ENCODE measurements at regions not wholly inside any gene's neighbourhood (a gene's known extent, or its start where the extent isn't known, plus 50 kb on each side); places are given as distances from the start of the nearest gene placed in this dataset.

DNA sequence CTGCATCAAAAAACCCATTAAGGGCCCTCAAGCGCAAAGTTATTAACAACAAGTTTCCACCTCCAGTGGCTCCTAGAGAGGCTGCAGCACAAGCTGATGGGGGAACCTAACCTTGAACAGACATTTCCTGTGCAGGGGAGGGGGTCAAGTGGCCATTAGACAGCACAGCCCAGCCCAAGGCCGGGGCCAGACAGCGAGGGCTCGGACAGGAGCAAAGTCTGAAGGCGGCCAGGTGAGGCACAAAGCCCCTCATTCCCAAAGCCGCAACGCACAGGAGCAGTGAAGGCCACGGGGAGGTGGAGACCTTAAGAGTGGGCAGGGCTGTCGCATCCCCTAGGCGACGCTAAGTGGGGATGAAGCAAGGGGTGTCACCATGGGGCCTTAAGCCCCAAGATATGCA, 73.2 kb upstream of the ZNF746 start:
- H3K4me3 ChIP-seq (replicated peaks; ENCODE audit: low read depth, low read length): no peak overlapping the region
- TF ChIP-seq, protein P1, sequence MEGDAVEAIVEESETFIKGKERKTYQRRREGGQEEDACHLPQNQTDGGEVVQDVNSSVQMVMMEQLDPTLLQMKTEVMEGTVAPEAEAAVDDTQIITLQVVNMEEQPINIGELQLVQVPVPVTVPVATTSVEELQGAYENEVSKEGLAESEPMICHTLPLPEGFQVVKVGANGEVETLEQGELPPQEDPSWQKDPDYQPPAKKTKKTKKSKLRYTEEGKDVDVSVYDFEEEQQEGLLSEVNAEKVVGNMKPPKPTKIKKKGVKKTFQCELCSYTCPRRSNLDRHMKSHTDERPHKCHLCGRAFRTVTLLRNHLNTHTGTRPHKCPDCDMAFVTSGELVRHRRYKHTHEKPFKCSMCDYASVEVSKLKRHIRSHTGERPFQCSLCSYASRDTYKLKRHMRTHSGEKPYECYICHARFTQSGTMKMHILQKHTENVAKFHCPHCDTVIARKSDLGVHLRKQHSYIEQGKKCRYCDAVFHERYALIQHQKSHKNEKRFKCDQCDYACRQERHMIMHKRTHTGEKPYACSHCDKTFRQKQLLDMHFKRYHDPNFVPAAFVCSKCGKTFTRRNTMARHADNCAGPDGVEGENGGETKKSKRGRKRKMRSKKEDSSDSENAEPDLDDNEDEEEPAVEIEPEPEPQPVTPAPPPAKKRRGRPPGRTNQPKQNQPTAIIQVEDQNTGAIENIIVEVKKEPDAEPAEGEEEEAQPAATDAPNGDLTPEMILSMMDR (IDR thresholded peaks at IDR 0.05; ENCODE audit: low read length, missing control alignments): no peak
- DNase-seq (ENCODE audit: low read depth): no peak

DNA sequence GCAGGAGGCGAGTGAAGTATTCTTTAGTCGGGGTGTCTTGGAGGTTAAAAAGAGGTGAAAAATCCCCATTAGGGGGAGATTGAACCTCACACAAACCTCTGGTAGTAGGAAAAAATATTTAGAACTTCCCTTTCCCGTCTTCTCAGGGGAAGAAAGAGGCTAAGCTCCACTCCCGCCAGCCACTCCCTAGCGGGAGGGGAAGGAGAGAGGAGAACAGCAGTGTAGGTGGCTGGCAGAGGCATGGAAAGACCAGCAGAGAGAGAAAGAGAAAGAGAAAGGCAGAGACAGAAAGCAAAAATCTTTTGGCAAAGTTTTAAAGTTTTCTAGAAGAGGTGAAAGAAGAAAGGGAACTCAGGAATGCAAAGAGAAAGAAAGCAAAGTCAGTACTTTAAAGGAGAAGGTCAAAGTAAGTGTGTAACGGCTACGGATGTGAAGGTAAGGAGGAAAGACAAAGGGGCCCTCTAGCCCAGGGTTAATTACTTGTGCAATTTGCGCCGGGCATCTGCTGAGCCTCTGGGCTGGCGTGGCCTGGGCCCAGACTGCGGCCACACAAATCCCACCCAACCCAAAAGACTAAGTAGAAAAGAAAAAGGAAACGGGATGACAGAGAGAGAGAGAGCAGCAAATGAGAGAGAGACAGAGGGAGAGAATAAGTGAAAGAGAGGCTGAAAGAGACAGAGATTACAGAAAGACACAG, 72.3 kb upstream of the ZNF746 start:
- no peak for DNase-seq (ENCODE audit: low read depth)
- TF ChIP-seq, protein P1 (IDR thresholded peaks at IDR 0.05; ENCODE audit: low read length, missing control alignments): no peak
- no peak overlapping the region for H3K4me3 ChIP-seq (replicated peaks; ENCODE audit: low read depth, low read length)

DNA sequence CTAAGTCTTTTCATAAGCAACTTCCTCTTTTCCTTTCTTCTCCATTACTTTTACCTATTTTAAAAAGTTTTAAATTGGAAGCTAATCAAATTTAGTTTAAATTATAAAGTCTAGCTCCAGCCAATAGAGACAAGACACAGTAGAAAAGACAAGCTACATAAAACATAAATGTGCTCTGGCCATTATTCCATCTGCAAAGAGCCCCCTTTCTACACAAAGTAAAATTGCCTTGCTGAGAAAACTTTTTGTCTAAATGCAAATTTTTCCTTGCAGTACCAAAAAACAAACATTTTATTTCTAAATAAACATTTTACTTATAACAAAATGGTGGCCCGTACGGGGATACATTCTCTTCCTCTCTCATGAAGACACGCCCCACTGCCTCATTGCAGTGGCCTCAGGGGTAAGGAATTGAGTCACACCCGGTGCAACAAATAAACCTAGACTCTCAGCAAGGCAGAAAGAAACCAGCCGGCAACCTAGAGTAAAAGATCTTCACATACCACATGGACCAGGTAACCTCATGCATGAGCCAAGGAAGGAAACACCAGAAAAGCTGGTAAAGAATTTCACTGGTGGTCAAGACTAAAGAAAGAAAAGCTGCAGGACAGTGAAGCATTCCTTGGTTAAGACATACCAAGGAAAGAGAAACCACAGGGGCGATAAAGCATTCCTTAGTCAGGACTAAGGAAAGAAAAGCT, 71.6 kb upstream of the ZNF746 start:
- TF ChIP-seq, protein P1 (IDR thresholded peaks at IDR 0.05; ENCODE audit: low read length, missing control alignments): no peak
- H3K4me3 ChIP-seq (replicated peaks; ENCODE audit: low read depth, low read length): no peak overlapping the region
- DNase-seq (ENCODE audit: low read depth): no peak

DNA sequence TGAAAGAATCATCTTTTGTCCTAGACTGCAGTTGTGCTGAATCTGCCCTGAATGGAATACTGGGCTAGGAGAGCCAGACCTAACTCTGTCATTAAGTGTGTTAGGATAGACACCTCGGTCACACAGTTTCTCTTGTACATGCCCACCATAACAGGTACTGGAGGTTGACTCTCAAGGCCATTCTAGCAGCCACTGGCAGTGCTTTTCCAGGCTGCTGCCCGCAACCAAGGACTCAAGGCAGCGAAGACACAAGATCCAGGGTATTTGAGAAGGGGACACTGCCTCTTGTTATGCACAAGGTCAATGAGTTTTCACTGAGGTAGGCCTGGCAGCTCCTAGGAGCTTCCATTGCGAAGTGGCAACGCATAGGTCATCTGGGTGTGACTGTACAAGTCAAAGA, 70.6 kb upstream of the ZNF746 start:
- TF ChIP-seq, protein P1 (IDR thresholded peaks at IDR 0.05; ENCODE audit: low read length, missing control alignments): no peak

DNA sequence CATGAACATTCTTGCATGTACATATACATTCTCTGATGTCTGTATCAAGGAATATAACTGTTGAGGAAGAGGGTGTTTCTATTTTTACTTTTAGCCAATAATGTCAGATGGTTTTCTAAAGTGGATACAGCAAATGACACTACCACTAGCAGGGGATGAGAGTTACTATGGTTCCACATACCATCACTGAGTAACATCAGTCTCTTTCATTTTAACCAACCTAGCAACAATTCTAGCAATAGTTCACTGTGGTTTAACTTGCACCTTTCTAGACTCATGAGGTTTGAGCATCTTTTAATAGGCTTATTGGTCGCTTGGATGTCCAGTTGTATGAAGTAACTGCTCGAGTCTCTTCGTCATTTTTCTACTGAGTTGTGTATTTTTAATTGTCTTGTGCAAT, 68.5 kb upstream of the ZNF746 start:
- H3K4me3 ChIP-seq (replicated peaks; ENCODE audit: low read depth, low read length): no peak overlapping the region
- TF ChIP-seq, protein P1 (IDR thresholded peaks at IDR 0.05; ENCODE audit: low read length, missing control alignments): no peak
- DNase-seq (ENCODE audit: low read depth): no peak

More for the DNA sequence above, 70.6 kb upstream of the ZNF746 start:
- DNase-seq (ENCODE audit: low read depth): no peak
- no peak overlapping the region for H3K4me3 ChIP-seq (replicated peaks; ENCODE audit: low read depth, low read length)

DNA sequence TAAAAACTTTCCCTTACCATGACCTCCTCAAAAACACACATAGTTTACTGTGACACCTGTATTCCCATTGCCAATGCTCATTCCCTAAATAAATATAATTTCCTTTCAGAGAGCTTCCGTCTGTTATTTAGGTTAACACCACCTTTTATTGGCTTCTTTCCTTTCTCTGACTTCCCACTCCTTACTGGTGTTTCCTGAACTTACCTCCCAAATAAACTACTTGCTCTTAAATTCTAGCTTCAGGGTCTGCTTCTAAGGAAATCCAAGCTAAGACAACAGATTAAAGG, 67.4 kb upstream of the ZNF746 start:
- TF ChIP-seq, protein P1 (IDR thresholded peaks at IDR 0.05; ENCODE audit: low read length, missing control alignments): no peak
- H3K4me3 ChIP-seq (replicated peaks; ENCODE audit: low read depth, low read length): no peak overlapping the region

More for the DNA sequence above, 67.4 kb upstream of the ZNF746 start:
- DNase-seq (ENCODE audit: low read depth): no peak

Measured in fibroblast of pulmonary artery (primary cell).